ENCODE measurements at regions not wholly inside any gene's neighbourhood (a gene's known extent, or its start where the extent isn't known, plus 50 kb on each side); places are given as distances from the start of the nearest gene placed in this dataset.

DNA sequence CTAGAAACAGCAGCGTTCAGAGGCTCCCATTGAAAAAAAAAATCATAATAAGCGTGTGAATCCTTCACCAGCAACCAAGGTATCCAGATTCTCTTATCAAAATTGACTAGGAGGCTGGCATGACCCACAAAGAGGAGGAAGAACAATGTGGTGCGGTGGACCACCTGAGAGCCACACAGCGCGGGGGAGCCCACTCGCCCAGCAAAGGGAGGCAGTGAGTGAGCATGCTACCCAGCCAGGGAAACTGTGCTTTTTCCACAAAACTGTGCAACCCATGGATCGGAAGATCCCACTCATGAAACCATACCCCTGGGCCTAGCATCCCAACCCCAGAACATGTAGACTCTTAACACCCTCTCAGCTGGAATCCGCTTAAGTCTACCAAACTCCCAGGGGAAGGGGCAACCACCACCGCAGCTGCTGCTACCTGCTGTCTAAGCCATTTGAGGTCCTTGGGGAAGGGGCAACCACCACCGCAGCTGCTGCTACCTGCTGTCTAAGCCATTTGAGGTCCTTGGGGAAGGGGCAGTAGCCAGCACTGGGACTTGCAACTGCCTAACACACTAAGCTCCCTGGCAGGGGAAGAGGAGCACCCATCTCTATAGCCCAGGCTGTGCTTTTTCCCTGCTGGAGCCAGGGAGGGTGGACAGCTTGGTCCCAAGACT is 102.8 kb upstream of the CLDN18 start:
- no peak for TF ChIP-seq POLR2A (IDR thresholded peaks at IDR 0.05)
- TF ChIP-seq, protein P1, sequence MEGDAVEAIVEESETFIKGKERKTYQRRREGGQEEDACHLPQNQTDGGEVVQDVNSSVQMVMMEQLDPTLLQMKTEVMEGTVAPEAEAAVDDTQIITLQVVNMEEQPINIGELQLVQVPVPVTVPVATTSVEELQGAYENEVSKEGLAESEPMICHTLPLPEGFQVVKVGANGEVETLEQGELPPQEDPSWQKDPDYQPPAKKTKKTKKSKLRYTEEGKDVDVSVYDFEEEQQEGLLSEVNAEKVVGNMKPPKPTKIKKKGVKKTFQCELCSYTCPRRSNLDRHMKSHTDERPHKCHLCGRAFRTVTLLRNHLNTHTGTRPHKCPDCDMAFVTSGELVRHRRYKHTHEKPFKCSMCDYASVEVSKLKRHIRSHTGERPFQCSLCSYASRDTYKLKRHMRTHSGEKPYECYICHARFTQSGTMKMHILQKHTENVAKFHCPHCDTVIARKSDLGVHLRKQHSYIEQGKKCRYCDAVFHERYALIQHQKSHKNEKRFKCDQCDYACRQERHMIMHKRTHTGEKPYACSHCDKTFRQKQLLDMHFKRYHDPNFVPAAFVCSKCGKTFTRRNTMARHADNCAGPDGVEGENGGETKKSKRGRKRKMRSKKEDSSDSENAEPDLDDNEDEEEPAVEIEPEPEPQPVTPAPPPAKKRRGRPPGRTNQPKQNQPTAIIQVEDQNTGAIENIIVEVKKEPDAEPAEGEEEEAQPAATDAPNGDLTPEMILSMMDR (IDR thresholded peaks at IDR 0.05): no peak
- Histone ChIP-seq H3K9me3 (no peaks in the 10 kb centered on the region), H3K4me1 (no peaks in the 10 kb centered on the region), H3K27ac (no peak overlapping the region), H3K4me3 (no peak overlapping the region), H3K27me3 (no peaks in the 10 kb centered on the region), H3K36me3 (ENCODE audit: low read depth, missing control alignments) (no peaks in the 10 kb centered on the region)
- 91 to 94% methylated on average over 10 of the region's 10 CpGs for WGBS, 2 donors
- DNase-seq: no peak
- intact Hi-C loops (cut with DNase I; ENCODE audit: low total_unique reads): no loop called here

GRCh38 chr3:137924628-137925027 is 85.3 kb upstream of the CLDN18 start:
- Histone ChIP-seq H3K27ac (no peak overlapping the region), H3K4me1 (no peaks in the 10 kb centered on the region), H3K36me3 (ENCODE audit: low read depth, missing control alignments) (no peaks in the 10 kb centered on the region), H3K27me3 (no peaks in the 10 kb centered on the region), H3K9me3 (no peaks in the 10 kb centered on the region), H3K4me3 (no peak overlapping the region)
- no peak for TF ChIP-seq POLR2A (IDR thresholded peaks at IDR 0.05)
- TF ChIP-seq, protein P1 (IDR thresholded peaks at IDR 0.05): no peak
- DNase-seq: no peak
- intact Hi-C loops (cut with DNase I; ENCODE audit: low total_unique reads): no loop called here
- 85 to 86% methylated on average over 4 of the region's 4 CpGs for WGBS, 2 donors

- Histone ChIP-seq H3K27ac (no peak overlapping the region), H3K36me3 (ENCODE audit: low read depth, missing control alignments) (no peaks in the 10 kb centered on the region), H3K4me3 (no peak overlapping the region), H3K9me3 (no peaks in the 10 kb centered on the region), H3K4me1 (no peaks in the 10 kb centered on the region), H3K27me3 (no peaks in the 10 kb centered on the region)
- TF ChIP-seq, protein P1 (IDR thresholded peaks at IDR 0.05): no peak
- TF ChIP-seq POLR2A (IDR thresholded peaks at IDR 0.05): no peak
- no peak for DNase-seq
- intact Hi-C loops (cut with DNase I; ENCODE audit: low total_unique reads): no loop called here
- WGBS, 2 donors: 87 to 91% methylated on average over 5 of the region's 5 CpGs
Observed at GRCh38 chr3:137925080-137925479, 84.9 kb upstream of the CLDN18 start.

DNA sequence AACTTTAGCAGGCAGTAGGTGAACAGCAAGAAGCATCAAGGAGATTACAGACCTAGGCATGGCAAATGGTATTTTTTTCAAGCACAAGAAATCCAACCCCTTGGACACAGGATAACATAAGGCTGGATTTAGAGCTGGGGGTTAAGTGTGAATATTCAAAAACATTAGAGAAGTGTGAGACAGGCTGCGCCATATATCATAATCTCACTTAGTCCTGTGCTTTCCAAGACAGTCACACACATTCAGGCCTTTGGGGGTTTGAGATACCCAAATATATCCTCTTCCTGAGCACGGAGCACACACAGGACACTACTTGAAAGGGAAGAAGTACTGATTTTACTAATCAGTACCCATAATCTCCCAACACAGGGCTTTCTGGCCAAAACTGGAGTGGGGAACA is 83.0 kb upstream of the CLDN18 start:
- Histone ChIP-seq H3K27me3 (no peaks in the 10 kb centered on the region), H3K4me1 (no peaks in the 10 kb centered on the region), H3K36me3 (ENCODE audit: low read depth, missing control alignments) (no peaks in the 10 kb centered on the region), H3K4me3 (no peak overlapping the region), H3K27ac (no peak overlapping the region), H3K9me3 (no peaks in the 10 kb centered on the region)
- intact Hi-C loops (cut with DNase I; ENCODE audit: low total_unique reads): no loop called here
- WGBS, 2 donors: 81 to 87% methylated on average over 2 of the region's 2 CpGs
- TF ChIP-seq POLR2A (IDR thresholded peaks at IDR 0.05): no peak
- TF ChIP-seq, protein P1 (IDR thresholded peaks at IDR 0.05): no peak
- no peak for DNase-seq

GRCh38 chr3:137930976-137931375 is 79.0 kb upstream of the CLDN18 start:
- 79 to 82% methylated on average over 3 of the region's 3 CpGs for WGBS, 2 donors
- Histone ChIP-seq H3K4me3 (no peak overlapping the region), H3K36me3 (ENCODE audit: low read depth, missing control alignments) (no peaks in the 10 kb centered on the region), H3K27me3 (no peaks in the 10 kb centered on the region), H3K4me1 (no peaks in the 10 kb centered on the region), H3K9me3 (no peaks in the 10 kb centered on the region), H3K27ac (no peak overlapping the region)
- DNase-seq: no peak
- intact Hi-C loops (cut with DNase I; ENCODE audit: low total_unique reads): no loop called here
- no peak for TF ChIP-seq POLR2A (IDR thresholded peaks at IDR 0.05)
- TF ChIP-seq, protein P1 (IDR thresholded peaks at IDR 0.05): no peak

Data from testis (tissue), 2 donors.